OCI-LY1 (cell line): ENCODE measurements at regions not wholly inside any gene's neighbourhood (a gene's known extent, or its start where the extent isn't known, plus 50 kb on each side); places are given as distances from the start of the nearest gene placed in this dataset.

Source experiments
- H2AFZ ChIP-seq: fragments of 200-600 bp; sonication (generic), shearing (Covaris generic); 2 replicates; pipeline ENCODE4 v1.6.0; 2014; ENCODE audit warnings: antibody characterized with exemption, mild to moderate bottlenecking, low read length
- H3F3A ChIP-seq: fragments of 200-600 bp; sonication (generic), shearing (Covaris generic); 2 replicates; pipeline ENCODE4 v1.6.0; 2014; ENCODE audit warnings: mild to moderate bottlenecking, antibody characterized with exemption, low read length, moderate library complexity; ENCODE audit not compliant: insufficient read depth
- H3K27ac ChIP-seq: fragments of 200-600 bp; sonication (generic); 2 replicates; pipeline ENCODE4 v1.5.1; 2014; ENCODE audit warnings: low read length, mixed run types, mild to moderate bottlenecking, low read depth; ENCODE audit not compliant: poor library complexity, severe bottlenecking
- H3K27me3 ChIP-seq: fragments of 200-600 bp; sonication (generic); 2 replicates; pipeline ENCODE4 v1.6.0; 2014; ENCODE audit warnings: antibody characterized with exemption, mild to moderate bottlenecking, low read length, moderate library complexity; ENCODE audit not compliant: insufficient read depth
- H3K36me3 ChIP-seq: fragments of 200-600 bp; sonication (generic); 2 replicates; pipeline ENCODE4 v1.6.1; 2014; ENCODE audit warnings: mild to moderate bottlenecking, antibody characterized with exemption, low read length, moderate library complexity, mixed read lengths; ENCODE audit not compliant: insufficient read depth
- H3K4me1 ChIP-seq: fragments of 200-600 bp; sonication (generic); 2 replicates; pipeline ENCODE4 v1.5.1; 2014; ENCODE audit warnings: mild to moderate bottlenecking, low read length, moderate library complexity; ENCODE audit not compliant: insufficient read depth, severe bottlenecking
- H3K4me2 ChIP-seq: fragments of 200-600 bp; sonication (generic), shearing (Covaris generic); 2 replicates; pipeline ENCODE4 v1.6.1; 2014; ENCODE audit warnings: low read length
- H3K4me3 ChIP-seq: fragments of 200-600 bp; sonication (generic); 2 replicates; pipeline ENCODE4 v1.5.1; 2014; ENCODE audit warnings: low read length, low read depth, mild to moderate bottlenecking, mixed read lengths; ENCODE audit not compliant: poor library complexity, severe bottlenecking
- H3K79me2 ChIP-seq: fragments of 200-600 bp; shearing (Covaris generic); 2 replicates; pipeline ENCODE4 v1.6.1; 2016; ENCODE audit warnings: mixed run types, low read length, mixed read lengths; ENCODE audit not compliant: insufficient read depth
- H3K9ac ChIP-seq: fragments of 200-600 bp; sonication (generic), shearing (Covaris generic); 2 replicates; pipeline ENCODE4 v1.6.1; 2014; ENCODE audit warnings: mild to moderate bottlenecking, low read length, mixed read lengths
- H3K9me2 ChIP-seq: fragments of 200-600 bp; sonication (generic), shearing (Covaris generic); 2 replicates; pipeline ENCODE4 v1.6.1; 2014; ENCODE audit warnings: low read depth, mild to moderate bottlenecking, low read length, mixed read lengths
- H3K9me3 ChIP-seq: fragments of 200-600 bp; shearing (Covaris generic); 2 replicates; pipeline ENCODE4 v1.6.1; 2014; ENCODE audit warnings: low read length, mixed read lengths
- H4K20me1 ChIP-seq: fragments of 200-600 bp; sonication (generic), shearing (Covaris generic); 2 replicates; pipeline ENCODE4 v1.6.0; 2016; ENCODE audit warnings: mild to moderate bottlenecking, low read length; ENCODE audit not compliant: insufficient read depth
- EZH2 ChIP-seq: fragments of 200-600 bp; sonication (generic), shearing (Covaris generic); IDR thresholded peaks from 2 replicates; pipeline ENCODE4 v1.8.0; 2017; ENCODE audit warnings: borderline replicate concordance, mixed run types, mild to moderate bottlenecking, antibody characterized with exemption, low read length, moderate library complexity, mixed read lengths
- TF ChIP-seq, protein P1 (sequence below): fragments of 200-600 bp; sonication (generic), shearing (Covaris generic); IDR thresholded peaks from 2 replicates; pipeline ENCODE4 v1.5.1; 2017; ENCODE audit warnings: mild to moderate bottlenecking, antibody characterized with exemption, low read length, moderate library complexity, mixed read lengths

DNA sequence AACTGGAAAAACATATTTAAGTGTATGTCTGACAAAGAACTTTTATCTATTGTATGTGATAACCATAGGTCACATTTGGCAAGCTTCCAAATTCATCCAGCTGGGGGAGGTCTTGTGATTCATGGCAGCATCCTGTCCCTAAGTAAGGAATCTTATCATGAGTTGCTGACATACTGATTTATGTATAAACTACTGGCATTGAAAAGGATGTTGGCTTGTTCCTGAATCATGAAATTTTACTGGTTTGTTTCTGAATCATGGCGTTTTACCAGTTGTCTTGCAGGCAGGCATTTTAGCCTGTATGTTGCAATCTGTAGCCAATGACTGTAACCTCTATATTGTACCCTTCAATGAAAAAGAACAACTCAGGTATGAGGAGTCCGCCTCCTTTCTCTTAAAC is 244.8 kb downstream of the IPO8 start:
- Histone ChIP-seq H3K4me2 (no peak overlapping the region), H3K9me3 (no peaks in the 10 kb centered on the region), H2AFZ (no peak overlapping the region), H3F3A (no peaks in the 10 kb centered on the region), H3K27me3 (no peaks in the 10 kb centered on the region), H3K36me3 (no peaks in the 10 kb centered on the region), H3K4me1 (no peaks in the 10 kb centered on the region), H3K79me2 (no peaks in the 10 kb centered on the region), H3K4me3 (no peak overlapping the region), H3K27ac (no peak overlapping the region), H3K9me2 (no peaks in the 10 kb centered on the region), H4K20me1 (no peaks in the 10 kb centered on the region), H3K9ac (no peak overlapping the region)
- no peak for TF ChIP-seq EZH2
- TF ChIP-seq, protein P1, sequence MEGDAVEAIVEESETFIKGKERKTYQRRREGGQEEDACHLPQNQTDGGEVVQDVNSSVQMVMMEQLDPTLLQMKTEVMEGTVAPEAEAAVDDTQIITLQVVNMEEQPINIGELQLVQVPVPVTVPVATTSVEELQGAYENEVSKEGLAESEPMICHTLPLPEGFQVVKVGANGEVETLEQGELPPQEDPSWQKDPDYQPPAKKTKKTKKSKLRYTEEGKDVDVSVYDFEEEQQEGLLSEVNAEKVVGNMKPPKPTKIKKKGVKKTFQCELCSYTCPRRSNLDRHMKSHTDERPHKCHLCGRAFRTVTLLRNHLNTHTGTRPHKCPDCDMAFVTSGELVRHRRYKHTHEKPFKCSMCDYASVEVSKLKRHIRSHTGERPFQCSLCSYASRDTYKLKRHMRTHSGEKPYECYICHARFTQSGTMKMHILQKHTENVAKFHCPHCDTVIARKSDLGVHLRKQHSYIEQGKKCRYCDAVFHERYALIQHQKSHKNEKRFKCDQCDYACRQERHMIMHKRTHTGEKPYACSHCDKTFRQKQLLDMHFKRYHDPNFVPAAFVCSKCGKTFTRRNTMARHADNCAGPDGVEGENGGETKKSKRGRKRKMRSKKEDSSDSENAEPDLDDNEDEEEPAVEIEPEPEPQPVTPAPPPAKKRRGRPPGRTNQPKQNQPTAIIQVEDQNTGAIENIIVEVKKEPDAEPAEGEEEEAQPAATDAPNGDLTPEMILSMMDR, result no peak

DNA sequence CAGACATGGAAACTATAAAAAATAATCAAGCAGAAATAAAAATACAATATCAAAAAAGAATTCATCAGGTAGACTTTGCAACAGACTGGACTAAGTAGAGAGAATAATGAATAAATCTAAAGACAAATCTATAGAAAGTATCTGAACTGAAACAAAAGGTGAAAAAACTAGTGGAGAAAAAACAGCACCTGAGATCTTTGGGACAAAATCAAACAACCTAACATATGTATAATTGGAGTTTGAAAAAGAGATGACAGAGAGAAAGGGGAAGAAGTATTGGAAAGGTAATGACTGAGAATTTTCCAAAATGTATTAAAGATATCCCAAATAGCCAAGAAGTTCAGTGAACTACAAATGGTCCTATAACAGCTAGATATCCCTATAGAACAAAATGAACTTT is 245.4 kb downstream of the IPO8 start:
- Histone ChIP-seq H3K36me3 (no peaks in the 10 kb centered on the region), H3K9me3 (no peaks in the 10 kb centered on the region), H3K4me1 (no peaks in the 10 kb centered on the region), H3K27ac (no peak overlapping the region), H3F3A (no peaks in the 10 kb centered on the region), H4K20me1 (no peaks in the 10 kb centered on the region), H3K4me2 (no peak overlapping the region), H3K27me3 (no peaks in the 10 kb centered on the region), H2AFZ (no peak overlapping the region), H3K4me3 (no peak overlapping the region), H3K9ac (no peak overlapping the region), H3K79me2 (no peaks in the 10 kb centered on the region), H3K9me2 (no peaks in the 10 kb centered on the region)
- TF ChIP-seq, protein P1, result no peak
- no peak for TF ChIP-seq EZH2

DNA sequence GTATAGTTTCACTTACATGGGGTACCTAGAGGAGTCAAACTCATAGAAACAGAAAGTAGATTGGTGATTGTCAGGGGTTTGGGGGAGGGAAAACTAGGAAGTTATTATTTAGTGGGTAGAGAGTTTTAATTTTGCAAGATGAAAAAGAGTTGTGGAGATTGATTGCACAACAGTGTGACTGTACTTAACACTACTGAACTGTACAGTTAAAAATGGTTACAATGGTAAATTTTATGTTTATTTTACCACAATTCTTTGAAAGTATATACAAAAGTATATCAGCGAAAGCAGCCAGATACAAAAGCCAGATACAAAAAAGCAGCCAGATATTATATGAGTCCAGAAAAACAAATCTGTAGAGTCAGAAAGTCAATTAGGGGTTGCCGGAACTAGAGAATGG is 247.6 kb downstream of the IPO8 start:
- Histone ChIP-seq H3K9ac (no peak overlapping the region), H3K27ac (no peak overlapping the region), H3K4me1 (no peaks in the 10 kb centered on the region), H3K9me3 (no peaks in the 10 kb centered on the region), H3K27me3 (no peaks in the 10 kb centered on the region), H3K9me2 (no peaks in the 10 kb centered on the region), H3K79me2 (no peaks in the 10 kb centered on the region), H2AFZ (no peak overlapping the region), H3K36me3 (no peaks in the 10 kb centered on the region), H3F3A (no peaks in the 10 kb centered on the region), H3K4me2 (no peak overlapping the region), H3K4me3 (no peak overlapping the region), H4K20me1 (no peaks in the 10 kb centered on the region)
- TF ChIP-seq EZH2, result no peak
- TF ChIP-seq, protein P1, result no peak
